ENCODE measurements at regions not wholly inside any gene's neighbourhood (a gene's known extent, or its start where the extent isn't known, plus 50 kb on each side); places are given as distances from the start of the nearest gene placed in this dataset.

- TF ChIP-seq ZNF274 (IDR thresholded peaks at IDR 0.05; ENCODE audit: low read depth, low read length) (no peak), POLR2A (IDR thresholded peaks at IDR 0.05; ENCODE audit: borderline replicate concordance, extremely low read depth, insufficient read depth, insufficient read length) (no peak), MAX (IDR thresholded peaks at IDR 0.05) (no peak), EZH2 (IDR thresholded peaks at IDR 0.05) (no peak), ELF1 (IDR thresholded peaks at IDR 0.05; ENCODE audit: borderline replicate concordance, low read depth) (no peak), ZFX (IDR thresholded peaks at IDR 0.05) (no peak), EGR1 (IDR thresholded peaks at IDR 0.05; ENCODE audit: low read depth) (no peak), POLR2AphosphoS5 (IDR thresholded peaks at IDR 0.05; ENCODE audit: low read depth, low read length) (no peak), EZH2phosphoT487 (IDR thresholded peaks at IDR 0.05; ENCODE audit: borderline replicate concordance) (no peak), RAD21 (IDR thresholded peaks at IDR 0.05; ENCODE audit: low read depth) (no peak)
- TF ChIP-seq, protein P1, sequence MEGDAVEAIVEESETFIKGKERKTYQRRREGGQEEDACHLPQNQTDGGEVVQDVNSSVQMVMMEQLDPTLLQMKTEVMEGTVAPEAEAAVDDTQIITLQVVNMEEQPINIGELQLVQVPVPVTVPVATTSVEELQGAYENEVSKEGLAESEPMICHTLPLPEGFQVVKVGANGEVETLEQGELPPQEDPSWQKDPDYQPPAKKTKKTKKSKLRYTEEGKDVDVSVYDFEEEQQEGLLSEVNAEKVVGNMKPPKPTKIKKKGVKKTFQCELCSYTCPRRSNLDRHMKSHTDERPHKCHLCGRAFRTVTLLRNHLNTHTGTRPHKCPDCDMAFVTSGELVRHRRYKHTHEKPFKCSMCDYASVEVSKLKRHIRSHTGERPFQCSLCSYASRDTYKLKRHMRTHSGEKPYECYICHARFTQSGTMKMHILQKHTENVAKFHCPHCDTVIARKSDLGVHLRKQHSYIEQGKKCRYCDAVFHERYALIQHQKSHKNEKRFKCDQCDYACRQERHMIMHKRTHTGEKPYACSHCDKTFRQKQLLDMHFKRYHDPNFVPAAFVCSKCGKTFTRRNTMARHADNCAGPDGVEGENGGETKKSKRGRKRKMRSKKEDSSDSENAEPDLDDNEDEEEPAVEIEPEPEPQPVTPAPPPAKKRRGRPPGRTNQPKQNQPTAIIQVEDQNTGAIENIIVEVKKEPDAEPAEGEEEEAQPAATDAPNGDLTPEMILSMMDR (IDR thresholded peaks at IDR 0.05 in 2 of 3, conservative IDR thresholded peaks at IDR 0.05 in 1 of 3; ENCODE audit: borderline replicate concordance in 1 of 3, insufficient read depth in 1 of 3, low read depth in 2 of 3, low read length in 2 of 3), result no peak
Observed at GRCh38 chr1:223057569-223058093, 85.4 kb downstream of the TLR5 start.
